ENCODE measurements at regions not wholly inside any gene's neighbourhood (a gene's known extent, or its start where the extent isn't known, plus 50 kb on each side); places are given as distances from the start of the nearest gene placed in this dataset.

- TF ChIP-seq ZNF423 (tag by site-specific recombination; IDR thresholded peaks at IDR 0.05) = no peak
- TF ChIP-seq CTCF (tag by site-specific recombination; IDR thresholded peaks at IDR 0.05) = no peak
- TF ChIP-seq ZNF248 (tag by site-specific recombination; IDR thresholded peaks at IDR 0.05) = no peak
- TF ChIP-seq, protein P1, sequence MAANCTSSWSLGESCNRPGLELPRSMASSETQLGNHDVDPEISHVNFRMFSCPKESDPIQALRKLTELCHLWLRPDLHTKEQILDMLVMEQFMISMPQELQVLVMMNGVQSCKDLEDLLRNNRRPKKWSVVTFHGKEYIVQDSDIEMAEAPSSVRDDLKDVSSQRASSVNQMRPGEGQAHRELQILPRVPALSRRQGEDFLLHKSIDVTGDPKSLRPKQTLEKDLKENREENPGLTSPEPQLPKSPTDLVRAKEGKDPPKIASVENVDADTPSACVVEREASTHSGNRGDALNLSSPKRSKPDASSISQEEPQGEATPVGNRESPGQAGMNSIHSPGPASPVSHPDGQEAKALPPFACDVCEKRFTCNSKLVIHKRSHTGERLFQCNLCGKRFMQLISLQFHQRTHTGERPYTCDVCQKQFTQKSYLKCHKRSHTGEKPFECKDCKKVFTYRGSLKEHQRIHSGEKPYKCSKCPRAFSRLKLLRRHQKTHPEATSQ (tag by site-specific recombination; IDR thresholded peaks at IDR 0.05) = no peak
- TF ChIP-seq RBAK (tag by site-specific recombination; IDR thresholded peaks at IDR 0.05) = no peak
- no peak for TF ChIP-seq ZNF155 (tag by site-specific recombination; IDR thresholded peaks at IDR 0.05)
- no peak for TF ChIP-seq TCF7L2 (IDR thresholded peaks at IDR 0.05; ENCODE audit: borderline replicate concordance, low read depth, low read length)
- TF ChIP-seq ZFP37 (tag by site-specific recombination; IDR thresholded peaks at IDR 0.05) = no peak
These were observed 55.2 kb upstream of the KCNH8 start for GRCh38 chr3:19093084-19093483.

Data from HEK293 (cell line).